VCaP (cell line): ENCODE measurements at regions not wholly inside any gene's neighbourhood (a gene's known extent, or its start where the extent isn't known, plus 50 kb on each side); places are given as distances from the start of the nearest gene placed in this dataset.

Experiments
- H3K27ac ChIP-seq: fragments of 450-650 bp; 2 replicates; pipeline ENCODE4 v1.5.1; 2017
- CTCF ChIP-seq: fragments of 450-650 bp; conservative IDR thresholded peaks from 2 replicates; pipeline ENCODE4 v1.5.1; 2017; ENCODE audit warnings: mild to moderate bottlenecking, moderate library complexity

GRCh38 chr21:38914528-38915293 lies 109.0 kb downstream of the ETS2 start:
- TF ChIP-seq CTCF = no peak
- H3K27ac ChIP-seq = no peak overlapping the region

GRCh38 chr21:38913893-38914527 lies 108.3 kb downstream of the ETS2 start:
- no peak overlapping the region for H3K27ac ChIP-seq
- no peak for TF ChIP-seq CTCF

GRCh38 chr21:38913120-38913892 lies 107.6 kb downstream of the ETS2 start:
- H3K27ac ChIP-seq = peak overlapping the region; percentile 16; the same call in 1 of the 2 replicates

GRCh38 chr21:38912789-38913119 lies 107.0 kb downstream of the ETS2 start:
- TF ChIP-seq CTCF = no peak
- H3K27ac ChIP-seq = no peak overlapping the region

More at GRCh38 chr21:38913120-38913892, 107.6 kb downstream of the ETS2 start:
- no peak for TF ChIP-seq CTCF

- H3K27ac ChIP-seq = no peak overlapping the region
- no peak for TF ChIP-seq CTCF
Measured at GRCh38 chr21:38912102-38912629, 106.4 kb downstream of the ETS2 start.

GRCh38 chr21:38911484-38912101 lies 105.9 kb downstream of the ETS2 start:
- no peak overlapping the region for H3K27ac ChIP-seq
- no peak for TF ChIP-seq CTCF
